ENCODE measurements at regions not wholly inside any gene's neighbourhood (a gene's known extent, or its start where the extent isn't known, plus 50 kb on each side); places are given as distances from the start of the nearest gene placed in this dataset.

DNA sequence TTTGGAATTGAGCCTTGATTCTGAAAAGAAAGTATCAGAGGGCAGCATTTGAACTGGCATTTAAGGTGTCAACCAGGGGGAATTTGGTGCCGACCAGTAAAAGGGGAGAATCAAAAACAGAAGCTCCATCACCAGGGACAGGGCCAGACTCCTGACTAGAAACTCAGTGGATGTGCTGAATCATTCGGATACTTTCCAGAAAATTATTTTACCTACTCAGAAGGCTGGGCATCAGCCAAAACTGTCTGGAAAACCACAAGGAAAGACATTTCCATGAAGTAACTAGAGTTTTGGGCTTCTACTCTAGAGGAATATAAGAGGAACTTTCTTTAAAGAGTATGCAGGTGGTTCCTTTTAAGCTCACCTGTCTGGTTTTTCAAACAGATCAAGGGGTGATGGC is 756.6 kb downstream of the RNF144A start:
- H3K27me3 ChIP-seq = no peaks in the 10 kb centered on the region
- H4K20me1 ChIP-seq (ENCODE audit: low read depth) = no peaks in the 10 kb centered on the region
- H3K79me2 ChIP-seq (ENCODE audit: low read depth) = no peaks in the 10 kb centered on the region
- H2AFZ ChIP-seq (replicated peaks) = no peak overlapping the region
- Mint-ChIP-seq H3K4me3 (no peak overlapping the region), H3K4me1 (no peaks in the 10 kb centered on the region), H3K9me3 (peaks cover 22% of the 10 kb centered on the region), H3K27me3 (ENCODE audit: insufficient read depth, low read depth) (peaks cover 2% of the 10 kb centered on the region), H3K27ac (no peak overlapping the region), H3K36me3 (peaks cover 3% of the 10 kb centered on the region)
- no peaks in the 10 kb centered on the region for H3K4me1 ChIP-seq
- TF ChIP-seq EZH2 (IDR thresholded peaks at IDR 0.05) (no peak), EZH2phosphoT487 (IDR thresholded peaks at IDR 0.05) (no peak)
- TF ChIP-seq, protein P1, sequence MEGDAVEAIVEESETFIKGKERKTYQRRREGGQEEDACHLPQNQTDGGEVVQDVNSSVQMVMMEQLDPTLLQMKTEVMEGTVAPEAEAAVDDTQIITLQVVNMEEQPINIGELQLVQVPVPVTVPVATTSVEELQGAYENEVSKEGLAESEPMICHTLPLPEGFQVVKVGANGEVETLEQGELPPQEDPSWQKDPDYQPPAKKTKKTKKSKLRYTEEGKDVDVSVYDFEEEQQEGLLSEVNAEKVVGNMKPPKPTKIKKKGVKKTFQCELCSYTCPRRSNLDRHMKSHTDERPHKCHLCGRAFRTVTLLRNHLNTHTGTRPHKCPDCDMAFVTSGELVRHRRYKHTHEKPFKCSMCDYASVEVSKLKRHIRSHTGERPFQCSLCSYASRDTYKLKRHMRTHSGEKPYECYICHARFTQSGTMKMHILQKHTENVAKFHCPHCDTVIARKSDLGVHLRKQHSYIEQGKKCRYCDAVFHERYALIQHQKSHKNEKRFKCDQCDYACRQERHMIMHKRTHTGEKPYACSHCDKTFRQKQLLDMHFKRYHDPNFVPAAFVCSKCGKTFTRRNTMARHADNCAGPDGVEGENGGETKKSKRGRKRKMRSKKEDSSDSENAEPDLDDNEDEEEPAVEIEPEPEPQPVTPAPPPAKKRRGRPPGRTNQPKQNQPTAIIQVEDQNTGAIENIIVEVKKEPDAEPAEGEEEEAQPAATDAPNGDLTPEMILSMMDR (IDR thresholded peaks at IDR 0.05) = no peak
- no peaks in the 10 kb centered on the region for H3F3A ChIP-seq (ENCODE audit: low read depth)
- no peaks in the 10 kb centered on the region for H3K36me3 ChIP-seq
- no peak overlapping the region for H3K9ac ChIP-seq
- no peak overlapping the region for H3K4me3 ChIP-seq
- DNase-seq (ENCODE audit: low spot score) = no peak
- H3K4me2 ChIP-seq = no peak overlapping the region
- H3K27ac ChIP-seq = no peak overlapping the region
- H3K9me3 ChIP-seq (ENCODE audit: low read depth) = no peaks in the 10 kb centered on the region

DNA sequence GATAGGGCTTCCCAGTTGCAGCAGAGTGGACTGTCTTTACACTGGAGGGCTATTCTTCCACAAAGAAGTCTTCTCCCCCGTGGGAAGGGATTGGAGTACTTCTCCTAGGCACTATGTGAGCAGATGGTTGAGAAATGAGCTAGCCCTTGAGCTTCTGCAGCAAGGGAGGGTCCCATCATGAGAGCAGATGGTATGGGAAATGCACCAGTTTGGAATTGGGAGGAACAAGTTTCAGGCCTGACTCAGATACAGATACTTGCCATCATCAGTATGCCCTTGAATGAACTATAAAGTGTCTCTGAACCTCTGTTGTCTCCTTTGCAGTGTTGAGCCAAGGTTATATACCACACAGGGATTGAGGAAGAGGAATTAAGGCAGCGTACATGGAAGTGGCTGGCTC is 757.4 kb downstream of the RNF144A start:
- no peak overlapping the region for H3K27ac Mint-ChIP-seq
- H3K27me3 Mint-ChIP-seq (ENCODE audit: insufficient read depth, low read depth) = peaks cover 2% of the 10 kb centered on the region
- Histone ChIP-seq H3K36me3 (no peaks in the 10 kb centered on the region), H3K9ac (no peak overlapping the region), H3K4me3 (no peak overlapping the region), H4K20me1 (ENCODE audit: low read depth) (no peaks in the 10 kb centered on the region), H3K79me2 (ENCODE audit: low read depth) (no peaks in the 10 kb centered on the region), H3K27me3 (no peaks in the 10 kb centered on the region), H3K4me2 (no peak overlapping the region), H3K4me1 (no peaks in the 10 kb centered on the region), H3K9me3 (ENCODE audit: low read depth) (no peaks in the 10 kb centered on the region), H3K27ac (no peak overlapping the region), H2AFZ (replicated peaks) (no peak overlapping the region), H3F3A (ENCODE audit: low read depth) (no peaks in the 10 kb centered on the region)
- no peak overlapping the region for H3K4me3 Mint-ChIP-seq
- H3K4me1 Mint-ChIP-seq = no peaks in the 10 kb centered on the region
- TF ChIP-seq EZH2phosphoT487 (IDR thresholded peaks at IDR 0.05) (no peak), EZH2 (IDR thresholded peaks at IDR 0.05) (no peak)
- TF ChIP-seq, protein P1 (IDR thresholded peaks at IDR 0.05) = no peak
- no peak for DNase-seq (ENCODE audit: low spot score)
- H3K36me3 Mint-ChIP-seq = peaks cover 3% of the 10 kb centered on the region
- H3K9me3 Mint-ChIP-seq = peaks cover 22% of the 10 kb centered on the region

DNA sequence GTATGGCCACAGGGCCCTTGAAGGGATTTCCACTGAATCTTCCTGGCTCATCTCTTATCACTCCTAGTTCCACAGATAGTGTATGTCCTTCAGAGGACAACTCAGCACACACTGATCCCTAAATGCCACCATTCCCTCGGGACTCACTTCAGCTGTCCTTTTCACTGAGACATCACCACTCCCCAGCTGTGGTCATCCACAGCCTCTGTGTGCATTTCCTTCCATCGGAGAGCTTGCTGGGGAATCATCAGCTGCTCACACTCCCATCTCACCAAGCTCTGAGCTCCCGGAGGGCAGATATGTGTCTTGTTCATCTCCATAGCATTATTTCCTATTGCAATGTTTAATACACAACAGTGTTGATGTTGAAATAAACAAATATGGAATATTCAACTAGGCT is 759.5 kb downstream of the RNF144A start:
- Mint-ChIP-seq H3K9me3 (peaks cover 20% of the 10 kb centered on the region), H3K27ac (no peak overlapping the region), H3K4me1 (no peaks in the 10 kb centered on the region), H3K27me3 (ENCODE audit: insufficient read depth, low read depth) (peaks cover 2% of the 10 kb centered on the region), H3K36me3 (peaks cover 3% of the 10 kb centered on the region), H3K4me3 (no peak overlapping the region)
- no peaks in the 10 kb centered on the region for H4K20me1 ChIP-seq (ENCODE audit: low read depth)
- no peak for DNase-seq (ENCODE audit: low spot score)
- no peak overlapping the region for H3K27ac ChIP-seq
- H3K27me3 ChIP-seq = no peaks in the 10 kb centered on the region
- H2AFZ ChIP-seq (replicated peaks) = no peak overlapping the region
- no peak overlapping the region for H3K4me2 ChIP-seq
- H3K9me3 ChIP-seq (ENCODE audit: low read depth) = no peaks in the 10 kb centered on the region
- no peak overlapping the region for H3K9ac ChIP-seq
- no peaks in the 10 kb centered on the region for H3K79me2 ChIP-seq (ENCODE audit: low read depth)
- no peaks in the 10 kb centered on the region for H3F3A ChIP-seq (ENCODE audit: low read depth)
- H3K4me3 ChIP-seq = no peak overlapping the region
- H3K4me1 ChIP-seq = no peaks in the 10 kb centered on the region
- H3K36me3 ChIP-seq = no peaks in the 10 kb centered on the region
- TF ChIP-seq EZH2phosphoT487 (IDR thresholded peaks at IDR 0.05) (no peak), EZH2 (IDR thresholded peaks at IDR 0.05) (no peak)
- TF ChIP-seq, protein P1 (IDR thresholded peaks at IDR 0.05) = no peak
